ENCODE measurements at regions not wholly inside any gene's neighbourhood (a gene's known extent, or its start where the extent isn't known, plus 50 kb on each side); places are given as distances from the start of the nearest gene placed in this dataset.

DNA sequence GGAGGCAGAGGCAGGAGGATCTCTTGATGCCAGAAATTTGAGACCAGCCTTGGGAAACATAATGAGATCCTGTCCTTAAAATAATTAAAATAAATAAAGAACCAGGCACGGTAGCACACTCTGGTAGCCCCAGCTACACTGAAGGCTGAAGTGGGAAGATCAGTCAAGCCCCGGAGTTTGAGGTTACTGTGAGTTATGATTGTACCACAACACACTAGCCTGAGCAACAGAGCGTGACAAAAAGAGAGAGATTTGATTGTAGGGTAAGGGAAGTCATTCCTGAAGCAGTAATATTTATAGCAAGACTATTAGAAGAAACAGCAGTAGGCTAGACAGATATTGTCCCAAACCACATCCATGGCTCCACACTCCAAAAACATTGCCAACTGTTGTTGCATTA lies 1408.4 kb upstream of the TENM4 start:
- in situ Hi-C loops (cut with MboI; ENCODE audit: low sequenced_read_pairs): no loop called here
- no peak overlapping the region for H3K56ac ChIP-seq (ENCODE audit: extremely low read depth, insufficient read depth, low read length)

More for the DNA sequence above, 1408.4 kb upstream of the TENM4 start:
- Histone ChIP-seq H3K9me1 (ENCODE audit: insufficient read depth, low read length) (no peaks in the 10 kb centered on the region), H3K36me3 (ENCODE audit: control insufficient read depth, insufficient read depth, low read length) (no peaks in the 10 kb centered on the region), H2AK9ac (replicated peaks; ENCODE audit: low read depth, low read length, poor library complexity) (no peak overlapping the region), H3K9ac (ENCODE audit: low read depth, low read length) (no peak overlapping the region), H2AFZ (replicated peaks; ENCODE audit: low read length, poor library complexity) (no peak overlapping the region), H3K27me3 (ENCODE audit: control insufficient read depth, insufficient read depth, low read length) (no peaks in the 10 kb centered on the region), H3K79me1 (ENCODE audit: low read depth in 1 of 2, low read length in 2 of 2) (no peaks in the 10 kb centered on the region), H2AK5ac (ENCODE audit: low read depth, low read length) (no peak overlapping the region), H4K91ac (ENCODE audit: insufficient read depth, low read depth, low read length) (no peak overlapping the region), H4K20me1 (ENCODE audit: insufficient read depth, low read length) (no peaks in the 10 kb centered on the region), H3K4me2 (ENCODE audit: low read depth, low read length) (no peak overlapping the region), H3K9me3 (ENCODE audit: control insufficient read depth, insufficient read depth, low read length) (no peaks in the 10 kb centered on the region), H3K4me1 (ENCODE audit: control insufficient read depth, insufficient read depth, low read length) (no peaks in the 10 kb centered on the region), H3K18ac (ENCODE audit: low read depth, low read length) (no peak overlapping the region), H3K4ac (ENCODE audit: low read depth, low read length) (no peak overlapping the region), H2BK20ac (ENCODE audit: low read depth, low read length) (no peak overlapping the region), H4K5ac (ENCODE audit: low read depth, low read length) (no peak overlapping the region), H3K27ac (ENCODE audit: insufficient read depth, low read length) (no peak overlapping the region), H3K23ac (ENCODE audit: low read depth, low read length) (no peak overlapping the region), H3K4me3 (ENCODE audit: insufficient read depth, low read depth, low read length) (no peak overlapping the region), H4K8ac (ENCODE audit: low read depth in 2 of 2, low read length in 2 of 2) (no peak overlapping the region), H2BK5ac (ENCODE audit: low read depth, low read length, poor library complexity, severe bottlenecking) (no peak overlapping the region), H2BK15ac (ENCODE audit: low read depth, low read length) (no peak overlapping the region), H2BK120ac (ENCODE audit: low read depth, low read length) (no peak overlapping the region), H3K14ac (replicated peaks; ENCODE audit: low read depth, low read length) (no peak overlapping the region)
- TF ChIP-seq FOS (IDR thresholded peaks at IDR 0.05; ENCODE audit: low read depth, low read length) (no peak), MAZ (IDR thresholded peaks at IDR 0.05; ENCODE audit: borderline replicate concordance, low read depth, low read length) (no peak), RFX5 (IDR thresholded peaks at IDR 0.05; ENCODE audit: low read depth, low read length) (no peak), BHLHE40 (IDR thresholded peaks at IDR 0.05; ENCODE audit: low read depth, low read length) (no peak), ELK1 (IDR thresholded peaks at IDR 0.05; ENCODE audit: borderline replicate concordance, low read depth, low read length) (no peak), RAD21 (IDR thresholded peaks at IDR 0.05; ENCODE audit: low read length) (no peak), MXI1 (IDR thresholded peaks at IDR 0.05; ENCODE audit: borderline replicate concordance, low read depth, low read length) (no peak), CEBPB (IDR thresholded peaks at IDR 0.05; ENCODE audit: low read depth, low read length) (no peak), SMC3 (IDR thresholded peaks at IDR 0.05; ENCODE audit: low read depth, low read length) (no peak), POLR2A (IDR thresholded peaks at IDR 0.05; ENCODE audit: low read depth, low read length) (no peak), NFE2L2 (IDR thresholded peaks at IDR 0.05; ENCODE audit: low read depth, low read length) (no peak), MAFK (IDR thresholded peaks at IDR 0.05; ENCODE audit: low read depth, low read length) (no peak), RCOR1 (IDR thresholded peaks at IDR 0.05; ENCODE audit: insufficient replicate concordance, low read length) (no peak), CHD1 (IDR thresholded peaks at IDR 0.05; ENCODE audit: low read depth, low read length) (no peak)
- TF ChIP-seq, protein P1, sequence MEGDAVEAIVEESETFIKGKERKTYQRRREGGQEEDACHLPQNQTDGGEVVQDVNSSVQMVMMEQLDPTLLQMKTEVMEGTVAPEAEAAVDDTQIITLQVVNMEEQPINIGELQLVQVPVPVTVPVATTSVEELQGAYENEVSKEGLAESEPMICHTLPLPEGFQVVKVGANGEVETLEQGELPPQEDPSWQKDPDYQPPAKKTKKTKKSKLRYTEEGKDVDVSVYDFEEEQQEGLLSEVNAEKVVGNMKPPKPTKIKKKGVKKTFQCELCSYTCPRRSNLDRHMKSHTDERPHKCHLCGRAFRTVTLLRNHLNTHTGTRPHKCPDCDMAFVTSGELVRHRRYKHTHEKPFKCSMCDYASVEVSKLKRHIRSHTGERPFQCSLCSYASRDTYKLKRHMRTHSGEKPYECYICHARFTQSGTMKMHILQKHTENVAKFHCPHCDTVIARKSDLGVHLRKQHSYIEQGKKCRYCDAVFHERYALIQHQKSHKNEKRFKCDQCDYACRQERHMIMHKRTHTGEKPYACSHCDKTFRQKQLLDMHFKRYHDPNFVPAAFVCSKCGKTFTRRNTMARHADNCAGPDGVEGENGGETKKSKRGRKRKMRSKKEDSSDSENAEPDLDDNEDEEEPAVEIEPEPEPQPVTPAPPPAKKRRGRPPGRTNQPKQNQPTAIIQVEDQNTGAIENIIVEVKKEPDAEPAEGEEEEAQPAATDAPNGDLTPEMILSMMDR (conservative IDR thresholded peaks at IDR 0.05; ENCODE audit: low read depth, low read length): no peak
- TF ChIP-seq, protein P2, sequence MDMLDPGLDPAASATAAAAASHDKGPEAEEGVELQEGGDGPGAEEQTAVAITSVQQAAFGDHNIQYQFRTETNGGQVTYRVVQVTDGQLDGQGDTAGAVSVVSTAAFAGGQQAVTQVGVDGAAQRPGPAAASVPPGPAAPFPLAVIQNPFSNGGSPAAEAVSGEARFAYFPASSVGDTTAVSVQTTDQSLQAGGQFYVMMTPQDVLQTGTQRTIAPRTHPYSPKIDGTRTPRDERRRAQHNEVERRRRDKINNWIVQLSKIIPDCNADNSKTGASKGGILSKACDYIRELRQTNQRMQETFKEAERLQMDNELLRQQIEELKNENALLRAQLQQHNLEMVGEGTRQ (IDR thresholded peaks at IDR 0.05; ENCODE audit: low read depth, low read length): no peak
- no peak for DNase-seq
- intact Hi-C loops (cut with micrococcal nuclease): no loop called here
- no peak for ATAC-seq (ENCODE audit: low read depth)
- POLR2A ChIA-PET (ENCODE audit: unreplicated experiment): no interaction called here
- dilution Hi-C loops (cut with HindIII; ENCODE audit: low sequenced_read_pairs, unreplicated experiment): no loop called here
- no TSS peak for BruUV-seq (replicated peaks)
- no CpG with 5 or more reads among the region's 3 CpGs for WGBS, 2 experiments (ENCODE audit: extremely low coverage in 2 of 2, insufficient read length in 1 of 2)
- CTCF ChIA-PET: no interaction called here
